GM12892 (cell line): ENCODE measurements at regions not wholly inside any gene's neighbourhood (a gene's known extent, or its start where the extent isn't known, plus 50 kb on each side); places are given as distances from the start of the nearest gene placed in this dataset.

Experiments
- DNase-seq: peaks from one replicate; pipeline ENCODE4 v3.0.0; 2011; ENCODE audit not compliant: insufficient read length
- FAIRE-seq: peaks from 2 replicates; lab custom pipeline; 2011; peaks lifted over from hg19 to GRCh38; lab: Jason Lieb, UNC
- POLR2A ChIP-seq: IDR thresholded peaks from 2 replicates; pipeline ENCODE4 v1.6.1; 2011; ENCODE audit warnings: low read depth, low read length, control low read depth
- POLR2AphosphoS5 ChIP-seq: IDR thresholded peaks from 2 replicates; pipeline ENCODE4 v1.6.1; 2011; ENCODE audit warnings: low read depth, low read length, control low read depth
- TAF1 ChIP-seq: IDR thresholded peaks from 2 replicates; pipeline ENCODE4 v1.6.1; 2011; ENCODE audit warnings: low read depth, mild to moderate bottlenecking, control low read depth, low read length, borderline replicate concordance

DNA sequence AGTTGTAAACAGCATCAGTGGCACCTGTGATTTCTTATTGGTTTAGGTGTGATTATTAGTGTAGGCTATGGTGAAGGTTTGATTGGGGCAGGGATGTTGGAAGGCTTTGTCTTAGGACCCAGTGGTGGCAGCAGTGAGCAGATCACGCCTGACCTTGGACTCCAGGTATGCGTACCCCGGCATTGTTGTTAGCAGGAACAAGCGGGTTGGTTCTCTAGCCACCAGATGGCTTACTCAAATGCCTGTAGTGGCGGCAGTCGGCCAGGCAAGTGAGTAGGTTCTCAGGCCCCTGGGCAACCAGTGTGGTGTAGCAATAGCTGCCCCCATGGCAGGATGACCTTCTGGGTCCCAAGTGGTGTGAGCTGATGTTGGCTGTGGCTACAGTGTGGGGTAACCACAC is 558.3 kb downstream of the KCNJ3 start:
- DNase-seq (no peak), FAIRE-seq (no peak)
- TF ChIP-seq TAF1 (no peak), POLR2A (no peak), POLR2AphosphoS5 (no peak)

DNA sequence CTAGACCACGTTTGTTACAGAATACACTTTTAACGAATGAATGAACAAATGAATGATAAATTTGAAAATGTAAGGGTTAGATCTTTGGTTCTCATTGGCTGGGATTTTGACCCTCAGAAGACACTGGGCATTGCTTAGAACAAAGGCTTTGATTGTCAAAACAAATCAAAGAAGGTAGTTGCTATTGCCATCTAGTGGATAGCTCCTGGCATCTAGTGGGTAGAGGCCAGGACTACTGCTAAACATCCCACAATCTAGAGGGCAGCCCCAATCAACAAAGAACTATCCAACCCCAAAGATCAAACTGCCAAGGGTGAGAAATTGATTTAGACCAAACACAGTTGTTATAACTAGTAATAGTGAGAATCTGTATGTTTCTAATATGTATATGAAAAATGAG is 552.3 kb downstream of the KCNJ3 start:
- FAIRE-seq, result peak; percentile 42
- no peak for DNase-seq
- no peak for TF ChIP-seq POLR2AphosphoS5
- no peak for TF ChIP-seq POLR2A
- TF ChIP-seq TAF1, result no peak

DNA sequence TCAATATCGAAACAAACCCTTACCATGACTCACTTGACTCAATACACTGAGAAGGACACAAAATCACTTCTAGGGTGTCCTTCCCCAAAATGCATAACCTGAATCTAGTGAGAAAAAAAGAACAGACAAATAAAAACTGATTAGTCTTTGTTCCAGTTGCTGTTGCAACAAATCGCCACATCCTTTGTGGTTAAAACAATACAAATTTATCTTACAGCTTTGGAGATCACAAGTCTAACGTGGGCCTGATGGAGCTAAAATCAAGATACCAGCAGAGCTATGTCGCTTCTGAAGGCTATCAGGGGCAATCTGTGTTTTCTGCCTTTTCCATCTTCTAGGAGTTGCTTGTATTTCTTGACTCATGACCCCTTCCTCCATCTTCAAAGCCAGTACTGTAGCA is 541.7 kb downstream of the KCNJ3 start:
- no peak for TF ChIP-seq TAF1
- no peak for TF ChIP-seq POLR2AphosphoS5
- TF ChIP-seq POLR2A, result no peak
- no peak for FAIRE-seq

DNA sequence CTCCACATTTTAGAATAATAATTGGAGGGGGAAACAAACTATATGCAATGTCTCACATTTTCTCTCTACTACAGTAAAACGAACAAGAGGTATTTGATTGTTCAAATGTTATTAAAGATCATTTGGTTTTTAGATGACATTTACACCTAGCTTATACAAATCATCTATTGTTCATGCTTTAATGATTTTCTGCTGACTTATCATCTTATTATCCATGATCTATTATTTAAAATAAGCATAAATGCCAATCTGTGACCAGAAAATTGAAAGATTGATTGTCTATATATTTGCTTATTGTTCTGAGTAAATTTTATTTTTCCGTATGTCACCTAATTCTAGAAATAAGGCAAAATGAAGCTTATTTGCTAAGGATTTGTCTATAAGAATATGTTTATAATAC is 537.2 kb downstream of the KCNJ3 start:
- DNase-seq (no peak), FAIRE-seq (no peak)
- no peak for TF ChIP-seq POLR2A
- no peak for TF ChIP-seq POLR2AphosphoS5
- TF ChIP-seq TAF1, result no peak

More for the DNA sequence above, 541.7 kb downstream of the KCNJ3 start:
- DNase-seq, result no peak

DNA sequence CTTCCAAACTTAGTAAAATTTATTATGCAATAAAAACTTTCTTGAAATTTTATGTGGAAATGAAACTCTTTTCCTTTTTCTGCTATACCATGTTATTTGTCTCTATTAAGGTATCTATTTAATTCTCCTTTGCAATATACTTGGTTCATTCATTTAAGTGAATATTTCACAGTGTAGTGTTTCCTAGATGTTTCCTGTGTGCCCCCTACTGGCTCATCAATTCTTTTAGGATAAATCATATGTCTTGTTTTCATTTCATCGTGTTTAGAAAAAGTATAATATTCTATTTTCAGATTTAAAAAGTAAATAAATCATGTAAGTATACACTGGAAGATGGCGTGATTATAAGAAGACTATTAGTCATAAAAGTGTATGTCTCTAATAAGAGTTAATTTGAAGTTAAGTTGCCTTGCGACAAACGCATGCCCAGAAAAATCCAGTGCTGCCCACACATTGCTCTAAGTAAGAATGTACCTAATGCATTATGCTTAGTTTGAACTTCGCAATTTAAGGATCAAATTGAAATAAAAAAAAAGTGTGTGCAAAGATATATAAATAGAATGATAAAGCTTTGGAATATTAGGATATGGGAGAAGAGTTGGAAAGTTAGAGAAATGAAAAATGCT is 525.4 kb downstream of the KCNJ3 start:
- FAIRE-seq, result peak; percentile 17

DNA sequence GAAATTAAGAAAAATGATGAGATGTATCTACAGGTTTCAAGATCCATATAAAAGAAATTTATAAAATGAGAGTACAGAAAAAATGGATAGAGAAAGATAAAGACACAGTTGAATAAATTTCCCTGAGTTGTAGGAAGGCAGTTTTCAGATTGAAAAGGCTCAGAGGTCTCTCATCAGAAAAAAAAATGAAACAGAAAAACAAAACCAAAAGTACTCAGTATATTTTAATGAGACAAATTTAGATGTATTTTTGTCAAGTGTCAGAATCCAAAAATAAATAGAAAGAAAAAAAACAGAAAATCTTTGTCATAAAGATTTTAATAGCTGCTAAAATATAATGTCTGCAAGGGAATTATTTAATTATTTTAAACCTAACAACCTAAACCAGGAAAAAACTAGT is 520.5 kb downstream of the KCNJ3 start:
- FAIRE-seq (no peak), DNase-seq (no peak)
- TF ChIP-seq POLR2AphosphoS5, result no peak
- no peak for TF ChIP-seq TAF1
- TF ChIP-seq POLR2A, result no peak

More for the DNA sequence above, 525.4 kb downstream of the KCNJ3 start:
- DNase-seq, result no peak
- TF ChIP-seq POLR2AphosphoS5, result no peak
- no peak for TF ChIP-seq TAF1
- TF ChIP-seq POLR2A, result no peak

DNA sequence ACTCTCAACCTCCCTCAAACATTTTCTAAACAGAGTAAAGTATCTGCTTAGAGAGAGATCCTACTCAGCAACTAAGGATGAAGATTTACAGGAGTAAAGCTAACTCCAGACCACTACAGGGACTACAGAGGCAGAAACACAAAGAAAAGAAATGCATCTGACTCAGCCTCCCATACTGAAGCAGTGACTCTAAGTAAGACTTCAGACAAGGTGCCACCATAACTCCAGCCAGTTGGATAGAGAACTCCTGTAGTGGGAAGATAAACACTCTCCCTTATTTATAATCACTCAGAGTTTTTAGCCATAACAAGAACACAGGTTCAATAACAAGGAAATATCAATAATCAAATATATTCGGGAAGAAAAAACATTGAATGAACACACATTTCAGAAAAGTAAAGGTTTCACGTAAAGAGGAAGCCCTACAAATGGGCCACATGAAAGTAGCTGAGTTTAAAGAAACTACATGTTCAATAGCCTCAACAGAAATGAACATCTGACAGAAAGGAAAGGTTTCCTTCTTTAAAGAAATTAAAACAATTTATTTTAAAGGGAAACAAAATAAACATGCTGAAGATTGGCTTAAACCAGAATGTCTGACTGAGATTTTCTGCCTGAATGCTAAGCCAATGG is 519.9 kb downstream of the KCNJ3 start:
- TF ChIP-seq TAF1 (no peak), POLR2AphosphoS5 (no peak), POLR2A (no peak)
- peak; percentile 44 for FAIRE-seq
- DNase-seq, result no peak

DNA sequence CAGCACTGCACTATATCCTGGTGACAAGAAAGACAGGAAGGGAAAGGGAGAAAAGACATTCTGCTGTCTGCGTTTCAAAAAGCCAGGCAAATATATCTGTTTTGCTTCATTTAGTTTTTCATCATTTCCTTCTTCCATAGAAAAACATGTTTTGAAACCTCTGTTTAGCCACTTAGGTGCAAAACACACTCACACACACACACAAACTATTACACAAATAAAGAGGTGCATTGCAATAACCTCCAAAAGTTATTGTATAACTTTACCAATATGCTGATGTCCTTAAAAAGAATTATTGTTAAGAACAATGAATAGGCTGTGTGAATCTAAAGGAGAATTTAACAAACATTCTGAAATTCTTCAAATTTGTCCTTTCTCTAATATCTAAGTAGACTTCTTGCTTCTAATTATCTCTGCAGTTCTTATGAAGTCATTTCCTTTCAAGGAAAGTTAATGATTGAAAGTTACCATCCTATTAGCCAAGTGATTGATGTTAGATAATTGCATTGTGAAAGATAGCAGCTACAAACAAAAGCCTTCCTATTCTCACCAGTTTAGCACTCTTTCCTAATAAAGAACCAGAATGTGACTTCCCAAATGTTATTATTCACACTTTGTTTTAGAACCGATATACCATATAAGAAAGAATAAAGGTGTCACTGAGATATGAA is 516.7 kb downstream of the KCNJ3 start:
- DNase-seq, result no peak
- FAIRE-seq, result no peak
- TF ChIP-seq POLR2A (no peak), TAF1 (no peak), POLR2AphosphoS5 (no peak)

DNA sequence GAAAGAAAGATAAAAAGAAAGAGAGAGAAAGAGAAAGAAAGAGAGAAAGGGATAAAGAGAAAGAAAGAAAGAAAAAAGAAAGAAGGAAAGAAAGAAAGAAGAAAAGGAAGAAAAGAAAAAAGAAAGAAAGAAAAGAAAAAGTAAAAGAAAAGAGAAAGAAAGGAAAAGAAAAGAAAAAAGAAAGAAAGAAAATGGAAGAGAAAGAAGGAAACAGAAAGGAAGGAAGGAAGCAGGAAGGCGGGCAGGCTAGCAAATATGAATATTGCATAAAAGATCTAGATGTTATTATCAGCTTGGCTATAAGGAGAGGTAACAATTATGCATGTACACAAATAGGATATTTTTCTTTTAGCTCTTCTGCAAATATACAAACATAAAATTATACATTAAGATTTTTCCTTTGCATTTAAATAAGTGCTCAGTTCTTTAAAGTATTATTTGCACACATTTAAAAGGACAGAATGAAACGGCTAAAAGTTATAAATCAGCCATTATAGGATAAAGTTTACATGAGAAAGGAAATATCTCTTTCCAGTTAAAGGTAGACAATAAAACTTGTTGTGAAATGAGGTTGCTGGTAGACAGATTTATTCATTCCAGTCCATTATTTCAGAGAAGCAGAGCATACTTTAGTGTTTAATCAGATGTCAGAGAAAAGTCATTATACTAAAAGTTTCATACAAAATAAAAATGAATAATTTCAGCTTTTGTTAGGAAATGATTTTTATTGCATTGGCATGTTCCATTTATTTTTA is 511.4 kb downstream of the KCNJ3 start:
- no peak for DNase-seq
- TF ChIP-seq POLR2AphosphoS5 (no peak), POLR2A (no peak), TAF1 (no peak)
- FAIRE-seq, result no peak

DNA sequence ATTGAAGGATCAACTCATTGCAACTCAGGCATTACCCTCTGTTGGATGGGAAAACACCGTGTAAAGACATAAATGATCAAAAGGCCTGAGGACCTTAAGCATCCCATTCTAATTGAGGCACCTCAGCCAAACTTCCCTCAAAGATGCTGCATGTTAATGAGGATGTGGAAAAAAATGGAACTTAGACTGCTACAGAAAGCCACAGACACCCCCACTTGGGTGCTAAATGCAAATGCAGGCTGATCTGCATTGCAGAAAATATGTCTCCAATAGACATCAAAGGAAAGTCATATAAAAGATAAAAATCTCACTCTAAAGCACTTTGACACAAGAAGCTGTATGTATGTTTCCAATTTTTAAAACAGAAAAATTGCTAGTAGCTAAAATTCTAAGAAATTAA is 504.7 kb downstream of the KCNJ3 start:
- no peak for FAIRE-seq
- no peak for DNase-seq
- TF ChIP-seq POLR2A (no peak), TAF1 (no peak), POLR2AphosphoS5 (no peak)

DNA sequence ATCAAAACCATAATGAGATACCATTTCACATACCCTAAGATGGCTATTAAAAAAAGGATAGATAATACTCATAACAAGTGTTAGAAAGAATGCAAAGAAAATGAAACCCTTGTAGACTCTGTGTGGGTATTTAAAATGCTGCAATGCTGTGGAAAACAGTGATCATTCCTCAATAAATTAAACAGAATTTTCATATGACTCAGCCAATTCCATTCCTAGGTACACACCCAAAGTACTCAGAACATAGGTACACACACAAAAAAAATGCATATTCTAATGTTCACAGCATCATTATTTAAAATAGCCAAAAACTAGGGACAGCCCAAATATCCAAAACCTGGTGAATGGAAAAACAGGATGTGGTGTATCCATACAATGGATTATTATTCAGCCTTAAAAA is 502.3 kb downstream of the KCNJ3 start:
- DNase-seq, result no peak
- no peak for FAIRE-seq
- no peak for TF ChIP-seq TAF1
- no peak for TF ChIP-seq POLR2A
- TF ChIP-seq POLR2AphosphoS5, result no peak

DNA sequence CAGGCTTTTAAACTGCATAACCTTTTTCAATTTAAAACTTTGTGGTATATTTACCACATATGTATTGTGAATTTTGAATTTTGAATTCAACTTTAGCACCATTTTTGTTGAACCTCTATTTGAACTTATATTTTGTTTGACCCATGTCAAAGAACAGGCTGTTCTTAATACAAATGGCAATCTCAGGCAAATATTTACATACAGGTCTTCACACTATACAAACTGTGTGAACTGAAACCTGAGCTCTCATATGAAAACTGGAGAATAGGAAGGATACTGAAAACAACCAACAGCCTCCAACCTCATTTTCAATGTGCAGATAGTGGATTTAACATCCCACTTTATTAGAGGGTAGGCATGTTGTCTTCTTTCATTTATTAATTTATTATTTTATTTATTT is 491.8 kb downstream of the KCNJ3 start:
- TF ChIP-seq POLR2AphosphoS5 (no peak), TAF1 (no peak), POLR2A (no peak)
- no peak for DNase-seq
- no peak for FAIRE-seq
